ENCODE measurements at regions not wholly inside any gene's neighbourhood (a gene's known extent, or its start where the extent isn't known, plus 50 kb on each side); places are given as distances from the start of the nearest gene placed in this dataset.

- H3K36me3 Mint-ChIP-seq = no peaks in the 10 kb centered on the region
- H3K4me1 Mint-ChIP-seq = no peaks in the 10 kb centered on the region
- ATAC-seq (no peak), DNase-seq (ENCODE audit: low spot score in 2 of 2) (no peak)
- no peaks in the 10 kb centered on the region for H3K9me3 Mint-ChIP-seq
- H3K4me3 Mint-ChIP-seq = no peak overlapping the region
- no peak overlapping the region for H3K27ac Mint-ChIP-seq
Measured at GRCh38 chr10:14468023-14468441, 137.3 kb upstream of the FRMD4A start.

- Mint-ChIP-seq H3K4me3 (no peak overlapping the region), H3K27ac (no peak overlapping the region), H3K9me3 (no peaks in the 10 kb centered on the region), H3K36me3 (no peaks in the 10 kb centered on the region), H3K4me1 (no peaks in the 10 kb centered on the region)
- ATAC-seq (no peak), DNase-seq (ENCODE audit: low spot score in 2 of 2) (no peak)
Measured at GRCh38 chr10:14466257-14466656, 135.5 kb upstream of the FRMD4A start.

- no peak overlapping the region for H3K27ac Mint-ChIP-seq
Measured at GRCh38 chr10:14460447-14460846, 129.7 kb upstream of the FRMD4A start.

DNA sequence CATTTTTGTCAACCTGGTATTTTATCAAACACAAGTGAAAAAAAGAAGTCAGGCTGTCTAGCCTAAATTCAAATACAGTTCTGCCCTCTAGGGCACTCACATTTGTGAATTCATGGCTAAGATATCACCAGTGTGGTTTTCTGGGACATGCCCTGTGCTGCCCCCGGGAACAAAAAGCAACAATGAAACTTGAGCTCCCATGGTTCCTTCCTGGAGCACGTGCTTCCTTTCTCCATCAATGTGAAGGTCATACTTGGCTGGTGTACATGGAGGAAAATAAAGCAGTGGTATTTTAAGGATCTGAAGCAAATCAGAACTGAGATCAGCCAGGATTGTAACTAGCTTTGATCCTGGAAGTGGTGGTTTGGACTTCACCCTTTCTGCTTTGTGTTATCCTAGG is 128.9 kb upstream of the FRMD4A start:
- DNase-seq (ENCODE audit: low spot score in 2 of 2) (no peak), ATAC-seq (no peak)
- Mint-ChIP-seq H3K27ac (no peak overlapping the region), H3K36me3 (no peaks in the 10 kb centered on the region), H3K4me1 (no peaks in the 10 kb centered on the region), H3K9me3 (peaks cover 5% of the 10 kb centered on the region), H3K4me3 (no peak overlapping the region)

More at GRCh38 chr10:14460447-14460846, 129.7 kb upstream of the FRMD4A start:
- Mint-ChIP-seq H3K4me1 (no peaks in the 10 kb centered on the region), H3K9me3 (peaks cover 5% of the 10 kb centered on the region), H3K36me3 (no peaks in the 10 kb centered on the region), H3K4me3 (no peak overlapping the region)
- no peak for ATAC-seq
- no peak for DNase-seq (ENCODE audit: low spot score in 2 of 2)

DNA sequence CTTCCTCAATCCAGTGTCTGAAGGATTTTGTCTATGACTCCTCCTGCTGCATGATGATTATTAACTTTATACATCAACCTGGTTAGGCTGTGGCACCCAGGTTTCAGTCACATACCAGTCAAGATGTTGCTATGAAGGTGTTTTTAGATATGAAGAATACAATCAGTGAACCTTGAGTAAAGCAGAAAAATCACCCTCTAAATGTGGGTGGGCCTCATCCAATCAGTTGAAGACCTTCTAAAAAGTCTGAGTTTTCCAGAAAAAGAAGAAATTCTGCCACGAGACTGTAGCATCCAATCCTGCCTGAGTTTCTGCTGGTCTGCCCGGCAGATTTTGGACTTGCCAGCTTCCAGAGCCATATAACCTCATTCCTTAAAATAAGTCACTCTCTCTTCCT is 126.1 kb upstream of the FRMD4A start:
- Mint-ChIP-seq H3K4me3 (no peak overlapping the region), H3K9me3 (peaks cover 5% of the 10 kb centered on the region), H3K27ac (no peak overlapping the region), H3K4me1 (no peaks in the 10 kb centered on the region), H3K36me3 (no peaks in the 10 kb centered on the region)
- DNase-seq (ENCODE audit: low spot score in 2 of 2) (no peak), ATAC-seq (no peak)

GRCh38 chr10:14456218-14456869 is 125.6 kb upstream of the FRMD4A start:
- Mint-ChIP-seq H3K36me3 (no peaks in the 10 kb centered on the region), H3K27ac (peak overlapping the region; percentile 6), H3K9me3 (peaks cover 5% of the 10 kb centered on the region), H3K4me1 (no peaks in the 10 kb centered on the region), H3K4me3 (no peak overlapping the region)
- ATAC-seq = no peak
- DNase-seq (ENCODE audit: low spot score in 2 of 2) = no peak

GRCh38 chr10:14454629-14455028 is 123.9 kb upstream of the FRMD4A start:
- no peaks in the 10 kb centered on the region for H3K4me1 Mint-ChIP-seq

DNA sequence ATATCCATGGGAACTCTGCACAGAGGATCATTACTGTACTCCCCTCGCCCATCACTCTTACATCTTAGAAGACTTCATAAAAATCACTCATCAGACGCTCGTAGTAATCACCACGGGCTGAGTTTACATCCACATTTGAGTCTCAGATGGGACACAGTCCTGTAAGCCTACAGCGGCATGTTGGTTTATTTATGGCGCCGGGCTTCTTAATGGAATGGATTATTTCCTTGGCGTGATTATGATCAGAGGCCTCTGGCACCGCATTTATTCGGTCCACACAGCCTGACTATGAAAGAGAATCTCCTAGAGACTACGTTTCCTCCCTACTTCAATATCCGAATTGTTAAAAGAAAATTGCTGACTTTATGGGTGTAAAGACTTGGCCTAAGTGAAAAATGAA is 123.5 kb upstream of the FRMD4A start:
- Mint-ChIP-seq H3K36me3 (no peaks in the 10 kb centered on the region), H3K4me1 (no peaks in the 10 kb centered on the region), H3K9me3 (peaks cover 5% of the 10 kb centered on the region), H3K27ac (no peak overlapping the region), H3K4me3 (no peak overlapping the region)
- no peak for ATAC-seq
- DNase-seq (ENCODE audit: low spot score in 2 of 2) = no peak

More at GRCh38 chr10:14454629-14455028, 123.9 kb upstream of the FRMD4A start:
- H3K4me3 Mint-ChIP-seq = no peak overlapping the region
- H3K9me3 Mint-ChIP-seq = peaks cover 5% of the 10 kb centered on the region
- H3K27ac Mint-ChIP-seq = no peak overlapping the region
- no peak for DNase-seq (ENCODE audit: low spot score in 2 of 2)
- ATAC-seq = no peak
- no peaks in the 10 kb centered on the region for H3K36me3 Mint-ChIP-seq

DNA sequence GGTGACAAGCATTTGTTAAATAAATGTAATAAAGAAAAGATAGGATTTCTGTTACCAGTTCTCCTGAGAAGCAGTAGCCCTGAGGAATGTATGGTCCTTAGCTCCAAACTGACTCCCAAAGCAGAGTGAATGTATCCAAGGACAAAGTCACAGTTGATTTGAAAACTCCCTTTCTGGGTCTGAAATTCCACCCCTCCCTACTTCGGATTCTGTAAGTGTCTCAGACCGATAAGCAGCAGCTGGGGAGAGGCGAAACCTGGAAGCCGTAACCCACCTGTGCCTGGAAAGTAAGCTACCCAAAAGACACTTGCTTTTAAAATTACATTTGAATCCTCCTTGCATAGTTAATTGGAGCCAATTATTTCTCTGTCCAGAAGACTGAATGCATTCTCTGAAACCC is 122.9 kb upstream of the FRMD4A start:
- H3K9me3 Mint-ChIP-seq = peaks cover 5% of the 10 kb centered on the region
- ATAC-seq = no peak
- no peak overlapping the region for H3K4me3 Mint-ChIP-seq
- H3K27ac Mint-ChIP-seq = no peak overlapping the region
- H3K36me3 Mint-ChIP-seq = no peaks in the 10 kb centered on the region
- no peaks in the 10 kb centered on the region for H3K4me1 Mint-ChIP-seq
- DNase-seq (ENCODE audit: low spot score in 2 of 2) = no peak

DNA sequence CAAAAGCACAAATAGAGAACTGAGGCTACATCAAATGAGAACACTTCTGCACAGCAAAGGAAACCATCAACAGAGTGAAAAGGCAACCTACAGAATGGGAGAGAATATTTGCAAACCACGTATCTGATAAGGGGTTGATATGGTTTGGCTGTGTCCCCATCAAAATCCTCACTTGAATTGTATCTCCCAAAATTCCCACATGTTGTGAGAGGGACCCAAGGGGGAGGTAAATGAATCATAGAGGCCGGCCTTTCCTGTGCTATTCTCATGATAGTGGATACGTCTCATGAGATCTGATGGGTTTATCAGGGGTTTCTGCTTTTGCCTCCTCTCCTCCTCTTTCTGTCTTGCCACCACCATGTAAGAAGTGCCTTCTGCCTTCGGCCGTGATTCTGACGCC is 120.6 kb upstream of the FRMD4A start:
- no peaks in the 10 kb centered on the region for H3K36me3 Mint-ChIP-seq
- no peaks in the 10 kb centered on the region for H3K9me3 Mint-ChIP-seq
- ATAC-seq (no peak), DNase-seq (ENCODE audit: low spot score in 2 of 2) (no peak)
- no peaks in the 10 kb centered on the region for H3K4me1 Mint-ChIP-seq
- no peak overlapping the region for H3K4me3 Mint-ChIP-seq
- no peak overlapping the region for H3K27ac Mint-ChIP-seq

DNA sequence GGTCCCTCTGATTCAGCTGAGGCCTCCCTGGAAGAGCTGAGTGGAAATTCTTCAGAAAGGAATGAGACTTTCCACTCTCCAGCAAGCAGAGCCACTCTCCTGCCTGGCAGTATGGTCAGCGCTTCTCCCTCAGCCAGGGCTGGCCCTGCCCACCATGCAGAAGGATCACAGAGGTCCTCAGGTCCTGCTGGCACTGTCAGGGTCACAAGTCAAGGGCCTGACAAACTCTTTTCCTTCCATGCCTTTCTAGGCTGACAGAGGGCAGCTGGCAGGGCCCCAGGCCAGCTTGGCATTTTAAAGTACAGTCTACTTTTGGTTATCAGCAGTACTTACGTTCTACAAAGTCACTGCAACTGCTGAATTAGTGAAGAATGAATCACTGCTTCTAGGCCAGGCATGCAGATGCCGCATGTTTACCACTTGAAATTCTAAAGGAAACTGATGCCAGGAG is 119.3 kb upstream of the FRMD4A start:
- no peak overlapping the region for H3K4me3 Mint-ChIP-seq
- ATAC-seq = no peak
- H3K27ac Mint-ChIP-seq = no peak overlapping the region
- H3K36me3 Mint-ChIP-seq = no peaks in the 10 kb centered on the region
- H3K9me3 Mint-ChIP-seq = no peaks in the 10 kb centered on the region
- H3K4me1 Mint-ChIP-seq = no peaks in the 10 kb centered on the region
- no peak for DNase-seq (ENCODE audit: low spot score in 2 of 2)

DNA sequence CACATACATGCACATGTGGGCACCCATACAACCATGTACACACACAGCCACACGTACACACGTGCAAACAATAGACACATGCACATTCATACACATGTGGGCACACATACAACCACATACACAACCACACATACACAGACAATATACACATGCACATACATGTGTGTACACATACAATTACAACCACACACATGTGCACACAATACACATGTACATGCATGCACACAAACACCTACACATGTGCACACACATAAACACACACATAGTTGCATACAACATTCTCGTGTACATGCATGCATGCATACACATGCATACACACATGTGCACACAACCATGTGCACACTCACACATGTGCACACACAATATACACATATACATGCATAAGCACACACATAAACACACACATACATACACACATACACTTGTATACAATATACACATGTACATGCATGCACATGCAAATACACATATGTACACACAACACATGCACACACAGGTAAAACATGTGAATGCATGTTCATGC is 118.6 kb upstream of the FRMD4A start:
- Mint-ChIP-seq H3K4me3 (no peak overlapping the region), H3K27ac (no peak overlapping the region)

DNA sequence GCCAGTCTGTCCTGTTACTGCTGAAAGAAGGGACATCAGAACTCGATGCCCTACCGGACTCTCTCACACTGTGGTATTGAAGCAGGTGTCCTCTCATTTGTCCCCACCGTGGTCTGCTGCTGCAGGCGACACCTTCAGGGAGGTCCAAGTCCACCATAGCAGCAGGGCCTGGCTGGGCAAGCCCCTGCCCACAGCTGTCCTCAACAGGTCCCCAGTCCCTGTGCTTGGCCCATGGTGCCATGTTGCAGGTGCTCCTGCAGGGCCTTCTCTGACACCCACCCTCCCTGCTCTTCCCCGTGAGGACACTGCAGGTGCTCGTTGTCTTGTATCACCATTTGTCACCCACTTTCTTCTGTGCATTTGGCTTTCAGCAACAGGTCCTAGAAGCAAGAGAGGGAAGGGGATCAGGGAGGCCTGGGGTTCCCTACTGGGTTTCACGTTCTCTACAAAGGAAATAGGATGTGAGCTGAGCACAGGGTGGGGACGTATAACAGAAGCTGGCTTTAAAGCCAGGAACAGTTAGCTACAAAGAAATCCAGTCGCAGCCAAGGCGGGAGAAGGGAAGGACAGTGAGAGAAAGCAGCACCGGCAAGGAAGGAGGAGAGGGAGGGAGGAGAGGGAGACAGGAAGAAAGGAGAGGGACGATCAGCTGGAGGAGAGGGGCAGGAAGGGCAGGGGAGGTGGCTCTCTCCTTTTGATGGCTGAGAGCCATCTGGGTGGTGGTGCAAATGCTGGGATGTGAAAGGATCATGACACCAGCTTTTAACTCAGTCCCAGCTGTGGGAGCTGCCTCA is 117.7 kb upstream of the FRMD4A start:
- Mint-ChIP-seq H3K9me3 (no peaks in the 10 kb centered on the region), H3K4me1 (no peaks in the 10 kb centered on the region), H3K36me3 (no peaks in the 10 kb centered on the region), H3K4me3 (no peak overlapping the region), H3K27ac (no peak overlapping the region)
- DNase-seq (ENCODE audit: low spot score in 2 of 2) (no peak), ATAC-seq (peak; percentile 28)

More for the DNA sequence above, 118.6 kb upstream of the FRMD4A start:
- no peak for DNase-seq (ENCODE audit: low spot score in 2 of 2)
- Mint-ChIP-seq H3K9me3 (no peaks in the 10 kb centered on the region), H3K36me3 (no peaks in the 10 kb centered on the region), H3K4me1 (no peaks in the 10 kb centered on the region)
- ATAC-seq = no peak

- Mint-ChIP-seq H3K9me3 (no peaks in the 10 kb centered on the region), H3K36me3 (no peaks in the 10 kb centered on the region), H3K4me3 (no peak overlapping the region), H3K27ac (no peak overlapping the region), H3K4me1 (no peaks in the 10 kb centered on the region)
- DNase-seq (ENCODE audit: low spot score in 2 of 2) (no peak), ATAC-seq (no peak)
Measured at GRCh38 chr10:14447094-14447839, 116.5 kb upstream of the FRMD4A start.

DNA sequence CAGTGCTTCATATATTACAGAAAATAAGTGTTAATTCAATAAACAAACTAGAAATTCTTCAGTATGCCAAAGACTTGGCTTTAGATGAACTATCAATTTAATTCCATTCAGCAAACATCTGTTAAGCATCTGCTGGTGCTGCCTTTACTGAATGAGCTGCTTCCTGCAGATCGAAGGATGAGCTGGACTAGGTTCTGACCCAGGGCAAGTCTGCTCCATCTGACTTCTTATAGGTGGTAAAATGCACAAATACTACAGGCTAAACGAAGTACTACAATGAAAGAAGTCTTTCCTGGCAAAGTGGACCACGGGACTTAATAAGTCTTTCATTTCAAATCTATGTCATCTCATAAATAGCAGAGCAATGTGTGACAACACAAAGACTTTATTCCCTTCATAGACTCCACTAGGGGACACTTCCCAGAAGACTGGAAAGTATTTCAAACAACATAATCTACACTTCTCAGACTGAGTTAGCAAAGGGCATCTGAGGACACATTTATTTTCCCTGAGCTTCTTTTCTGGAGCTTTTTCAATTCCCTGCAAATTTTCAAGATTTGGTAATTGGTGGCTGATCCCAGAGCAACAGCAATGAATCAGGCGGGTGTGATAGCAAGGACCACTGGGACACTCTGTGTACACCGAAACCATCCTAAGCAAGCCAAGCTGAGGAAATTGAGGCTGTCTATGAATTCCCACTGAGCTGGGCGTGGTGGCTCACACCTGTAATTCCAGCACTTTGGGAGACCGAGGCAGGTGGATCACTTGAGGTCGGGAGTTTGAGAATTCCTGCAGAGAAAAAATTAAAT is 108.9 kb upstream of the FRMD4A start:
- H3K4me1 Mint-ChIP-seq = no peaks in the 10 kb centered on the region
- no peak overlapping the region for H3K27ac Mint-ChIP-seq
- DNase-seq (ENCODE audit: low spot score in 2 of 2) = no peak
- no peaks in the 10 kb centered on the region for H3K9me3 Mint-ChIP-seq
- ATAC-seq = no peak
- no peak overlapping the region for H3K4me3 Mint-ChIP-seq
- no peaks in the 10 kb centered on the region for H3K36me3 Mint-ChIP-seq
